Keratinocyte (primary cell): ENCODE measurements at regions not wholly inside any gene's neighbourhood (a gene's known extent, or its start where the extent isn't known, plus 50 kb on each side); places are given as distances from the start of the nearest gene placed in this dataset.

ENCODE experiments used
- DNase-seq: peaks from one replicate; pipeline ENCODE4 v3.0.0-alpha.2; 2011; ENCODE audit warnings: low read depth, missing footprints, low spot score
- FAIRE-seq: peaks from 2 replicates; lab custom pipeline; 2011; peaks lifted over from hg19 to GRCh38; lab: Jason Lieb, UNC
- H2AFZ ChIP-seq: 2 replicates; pipeline ENCODE4 v1.6.0; 2012; ENCODE audit warnings: low read length, control low read depth, inconsistent platforms; ENCODE audit not compliant: control insufficient read depth
- H3K27ac ChIP-seq: 2 replicates; pipeline ENCODE4 v1.5.1; 2011; ENCODE audit warnings: low read length; ENCODE audit not compliant: control insufficient read depth, insufficient read depth
- H3K27me3 ChIP-seq: 3 replicates; pipeline ENCODE4 v1.6.0; 2011; ENCODE audit warnings: low read length; ENCODE audit not compliant: control insufficient read depth, insufficient read depth; ENCODE audit errors: extremely low read depth
- H3K36me3 ChIP-seq, 2 experiments: 2 replicates in 1 of 2; 3 replicates in 1 of 2; pipeline ENCODE4 v1.5.1; 2011; ENCODE audit warnings: low read length in 2 of 2, mild to moderate bottlenecking in 1 of 2; ENCODE audit not compliant: control insufficient read depth in 2 of 2, insufficient read depth in 2 of 2; ENCODE audit errors: extremely low read depth in 1 of 2
- H3K4me1 ChIP-seq: 3 replicates; pipeline ENCODE4 v1.5.1; 2011; ENCODE audit warnings: low read length; ENCODE audit not compliant: control insufficient read depth, insufficient read depth; ENCODE audit errors: extremely low read depth
- H3K4me2 ChIP-seq: 3 replicates; pipeline ENCODE4 v1.6.0; 2011; ENCODE audit warnings: low read depth, low read length; ENCODE audit not compliant: control insufficient read depth, insufficient read depth; ENCODE audit errors: extremely low read depth
- H3K4me3 ChIP-seq, 3 experiments: fragments of 200-600 bp in 1 of 3; sonication (generic) in 1 of 3; 2 replicates in 2 of 3; 3 replicates in 1 of 3; pipeline ENCODE4 v1.5.1; 2011 to 2016; ENCODE audit warnings: low read length in 3 of 3, mild to moderate bottlenecking in 3 of 3, control low read depth in 2 of 3, inconsistent platforms in 1 of 3, low read depth in 1 of 3, mixed read lengths in 1 of 3, mixed run types in 1 of 3, moderate library complexity in 1 of 3; ENCODE audit not compliant: control insufficient read depth in 2 of 3, insufficient read depth in 2 of 3; ENCODE audit errors: extremely low read depth in 1 of 3
- H3K79me2 ChIP-seq: 2 replicates; pipeline ENCODE4 v1.6.0; 2012; ENCODE audit warnings: low read length; ENCODE audit not compliant: control insufficient read depth, insufficient read depth
- H3K9ac ChIP-seq: 3 replicates; pipeline ENCODE4 v1.6.0; 2011; ENCODE audit warnings: low read length; ENCODE audit not compliant: control insufficient read depth, insufficient read depth; ENCODE audit errors: extremely low read depth
- H3K9me1 ChIP-seq: 3 replicates; pipeline ENCODE4 v1.6.0; 2011; ENCODE audit warnings: low read length; ENCODE audit not compliant: control insufficient read depth, insufficient read depth; ENCODE audit errors: extremely low read depth
- H3K9me3 ChIP-seq: 2 replicates; pipeline ENCODE4 v1.5.1; 2012; ENCODE audit warnings: low read depth, low read length; ENCODE audit not compliant: control insufficient read depth
- H4K20me1 ChIP-seq: 3 replicates; pipeline ENCODE4 v1.6.0; 2011; ENCODE audit warnings: low read length; ENCODE audit not compliant: control insufficient read depth, insufficient read depth; ENCODE audit errors: extremely low read depth
- CTCF ChIP-seq, 3 experiments: IDR thresholded peaks in 1 of 3; conservative IDR thresholded peaks in 1 of 3; optimal IDR thresholded peaks in 1 of 3; 2 replicates in 2 of 3; 3 replicates in 1 of 3; pipeline versions ENCODE3 to v1.5.1; 2011; ENCODE audit warnings: low read length in 3 of 3, mild to moderate bottlenecking in 3 of 3, moderate library complexity in 2 of 3, control low read depth in 1 of 3, inconsistent platforms in 1 of 3; ENCODE audit not compliant: insufficient read depth in 2 of 3; ENCODE audit errors: extremely low read depth in 1 of 3
- EZH2 ChIP-seq: IDR thresholded peaks from one replicate; pipeline ENCODE4 v1.6.1; 2012; ENCODE audit warnings: inconsistent platforms, mild to moderate bottlenecking, low read length, moderate library complexity
- dilution Hi-C: fragments of 300-500 bp; cut with MboI; formaldehyde crosslinking; loops from one replicate; pipeline ENCODE4 v1.7.0; 2020; ENCODE audit warnings: low sequenced_read_pairs; ENCODE audit not compliant: extremely low pct_ligation_motif_present

DNA sequence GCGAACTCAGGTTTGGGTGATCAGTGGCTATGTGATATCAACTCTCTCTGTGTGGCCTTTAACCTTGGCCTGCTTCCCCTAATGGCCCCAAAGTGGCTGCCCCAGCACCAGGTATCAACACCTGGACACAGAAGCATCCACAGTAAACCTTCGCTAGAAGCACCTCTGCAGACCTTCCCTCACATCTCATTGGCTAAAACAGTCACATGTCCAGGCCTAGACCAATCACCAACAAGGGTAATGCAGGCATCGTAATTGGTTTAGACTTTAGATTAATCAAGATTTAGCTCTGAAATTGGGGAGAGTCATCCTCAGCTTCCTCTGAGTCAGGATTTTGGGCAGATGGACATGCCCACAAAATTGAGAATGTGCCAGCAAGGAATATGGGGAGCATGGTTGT, 92.5 kb upstream of the MYL2 start:
- TF ChIP-seq CTCF (optimal IDR thresholded peaks at IDR 0.05 in 1 of 3, IDR thresholded peaks at IDR 0.05 in 1 of 3, conservative IDR thresholded peaks at IDR 0.05 in 1 of 3; ENCODE audit: extremely low read depth in 1 of 3, insufficient read depth in 2 of 3, low read length in 3 of 3) (no peak), EZH2 (no peak)
- DNase-seq (no peak), FAIRE-seq (no peak)
- Histone ChIP-seq H3K9me1 (no peaks in the 10 kb centered on the region), H3K4me2 (no peak overlapping the region), H3K36me3 (no peaks in the 10 kb centered on the region), H3K4me3 (no peak overlapping the region), H3K4me1 (no peaks in the 10 kb centered on the region), H2AFZ (no peak overlapping the region), H4K20me1 (no peaks in the 10 kb centered on the region), H3K79me2 (no peaks in the 10 kb centered on the region), H3K27ac (no peak overlapping the region), H3K9ac (no peak overlapping the region), H3K9me3 (no peaks in the 10 kb centered on the region), H3K27me3 (no peaks in the 10 kb centered on the region)
- dilution Hi-C loops, result no loop called here

- no peak overlapping the region for H3K4me2 ChIP-seq
These were observed 91.7 kb upstream of the MYL2 start for GRCh38 chr12:111011999-111012600.

More at GRCh38 chr12:111011999-111012600, 91.7 kb upstream of the MYL2 start:
- TF ChIP-seq EZH2 (no peak), CTCF (optimal IDR thresholded peaks at IDR 0.05 in 1 of 3, IDR thresholded peaks at IDR 0.05 in 1 of 3, conservative IDR thresholded peaks at IDR 0.05 in 1 of 3; ENCODE audit: extremely low read depth in 1 of 3, insufficient read depth in 2 of 3, low read length in 3 of 3) (no peak)
- Histone ChIP-seq H3K4me3 (no peak overlapping the region), H3K9me3 (no peaks in the 10 kb centered on the region), H3K36me3 (no peaks in the 10 kb centered on the region), H3K9me1 (no peaks in the 10 kb centered on the region), H3K4me1 (no peaks in the 10 kb centered on the region), H3K79me2 (no peaks in the 10 kb centered on the region), H3K27me3 (no peaks in the 10 kb centered on the region), H3K27ac (no peak overlapping the region), H3K9ac (no peak overlapping the region), H4K20me1 (no peaks in the 10 kb centered on the region), H2AFZ (no peak overlapping the region)
- dilution Hi-C loops, result no loop called here
- FAIRE-seq, result no peak
- no peak for DNase-seq
